Ishikawa (cell line): ENCODE measurements at regions not wholly inside any gene's neighbourhood (a gene's known extent, or its start where the extent isn't known, plus 50 kb on each side); places are given as distances from the start of the nearest gene placed in this dataset.

Experiments
- CEBPB ChIP-seq: IDR thresholded peaks from 2 replicates; pipeline ENCODE4 v1.6.1; 2012
- CREB1 ChIP-seq: IDR thresholded peaks from 2 replicates; pipeline ENCODE4 v1.6.1; 2012; ENCODE audit warnings: low read depth
- EGR1 ChIP-seq: IDR thresholded peaks from 2 replicates; pipeline ENCODE4 v1.6.1; 2012
- EP300 ChIP-seq: IDR thresholded peaks from 2 replicates; pipeline ENCODE4 v1.6.1; 2012; ENCODE audit warnings: borderline replicate concordance
- FOXM1 ChIP-seq: IDR thresholded peaks from 2 replicates; pipeline ENCODE4 v1.6.1; 2012; ENCODE audit warnings: low read depth, borderline replicate concordance
- MAX ChIP-seq: IDR thresholded peaks from 2 replicates; pipeline ENCODE4 v1.6.1; 2012
- NFIC ChIP-seq: IDR thresholded peaks from 2 replicates; pipeline ENCODE4 v1.6.1; 2012
- RAD21 ChIP-seq: IDR thresholded peaks from 2 replicates; pipeline ENCODE4 v1.6.1; 2012; ENCODE audit warnings: low read depth
- TAF1 ChIP-seq: IDR thresholded peaks from 2 replicates; pipeline ENCODE4 v1.6.1; 2012; ENCODE audit warnings: low read depth, mild to moderate bottlenecking
- TCF12 ChIP-seq: IDR thresholded peaks from 2 replicates; pipeline ENCODE4 v1.6.1; 2012; ENCODE audit warnings: low read depth
- TEAD4 ChIP-seq: IDR thresholded peaks from 2 replicates; pipeline ENCODE4 v1.6.1; 2012
- YY1 ChIP-seq: IDR thresholded peaks from 2 replicates; pipeline ENCODE4 v1.6.1; 2012; ENCODE audit warnings: low read depth
- ZBTB7A ChIP-seq: IDR thresholded peaks from 2 replicates; pipeline ENCODE4 v1.6.1; 2012; ENCODE audit warnings: low read depth
- TF ChIP-seq, protein P1 (sequence below): IDR thresholded peaks from 2 replicates; pipeline ENCODE4 v1.6.1; 2012; ENCODE audit warnings: low read depth, mild to moderate bottlenecking
- TF ChIP-seq, protein P2 (sequence below): IDR thresholded peaks from 2 replicates; pipeline ENCODE4 v1.6.1; 2012

DNA sequence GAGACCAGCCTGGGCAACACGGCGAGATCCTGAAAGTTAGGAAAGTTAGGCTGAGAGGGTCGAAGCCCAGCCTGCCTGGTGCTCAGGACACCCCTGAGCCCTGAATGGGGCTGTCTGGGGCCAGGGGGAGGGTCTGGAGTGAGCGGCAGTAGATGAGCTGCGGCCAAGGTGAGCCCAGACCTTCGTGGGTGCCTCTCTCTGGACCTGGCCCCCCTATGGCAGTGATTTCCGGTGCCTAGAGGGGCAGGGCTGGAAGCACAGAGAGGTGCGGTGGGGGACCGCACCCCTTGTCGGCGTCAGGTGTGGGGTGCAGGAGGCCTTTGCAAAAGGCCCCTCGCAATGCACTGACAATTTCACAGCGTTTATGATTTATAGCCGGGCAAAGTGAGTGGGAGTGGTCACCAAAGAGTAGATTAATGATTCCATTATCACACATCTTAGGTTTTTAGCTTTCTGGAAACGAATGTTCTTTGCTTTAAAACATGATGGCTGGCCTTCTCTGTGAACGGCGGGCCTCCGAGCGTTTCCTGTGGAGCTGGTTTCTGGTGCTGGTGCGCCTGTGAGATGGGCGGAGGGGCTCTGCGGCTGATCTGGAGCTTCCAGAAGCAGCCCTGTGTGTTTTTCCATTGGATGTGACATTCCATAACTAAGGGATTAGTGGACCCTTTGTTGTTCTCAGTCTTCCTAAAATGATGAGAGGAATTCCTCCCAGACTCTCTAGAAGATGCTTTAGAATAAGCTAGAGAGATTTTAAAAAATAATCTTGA, 171.0 kb upstream of the ZNF32 start:
- TF ChIP-seq EGR1 (no peak), FOXM1 (no peak), YY1 (no peak), NFIC (no peak), EP300 (no peak), MAX (no peak), RAD21 (no peak), CEBPB (no peak), TCF12 (no peak), TEAD4 (no peak)
- TF ChIP-seq, protein P1, sequence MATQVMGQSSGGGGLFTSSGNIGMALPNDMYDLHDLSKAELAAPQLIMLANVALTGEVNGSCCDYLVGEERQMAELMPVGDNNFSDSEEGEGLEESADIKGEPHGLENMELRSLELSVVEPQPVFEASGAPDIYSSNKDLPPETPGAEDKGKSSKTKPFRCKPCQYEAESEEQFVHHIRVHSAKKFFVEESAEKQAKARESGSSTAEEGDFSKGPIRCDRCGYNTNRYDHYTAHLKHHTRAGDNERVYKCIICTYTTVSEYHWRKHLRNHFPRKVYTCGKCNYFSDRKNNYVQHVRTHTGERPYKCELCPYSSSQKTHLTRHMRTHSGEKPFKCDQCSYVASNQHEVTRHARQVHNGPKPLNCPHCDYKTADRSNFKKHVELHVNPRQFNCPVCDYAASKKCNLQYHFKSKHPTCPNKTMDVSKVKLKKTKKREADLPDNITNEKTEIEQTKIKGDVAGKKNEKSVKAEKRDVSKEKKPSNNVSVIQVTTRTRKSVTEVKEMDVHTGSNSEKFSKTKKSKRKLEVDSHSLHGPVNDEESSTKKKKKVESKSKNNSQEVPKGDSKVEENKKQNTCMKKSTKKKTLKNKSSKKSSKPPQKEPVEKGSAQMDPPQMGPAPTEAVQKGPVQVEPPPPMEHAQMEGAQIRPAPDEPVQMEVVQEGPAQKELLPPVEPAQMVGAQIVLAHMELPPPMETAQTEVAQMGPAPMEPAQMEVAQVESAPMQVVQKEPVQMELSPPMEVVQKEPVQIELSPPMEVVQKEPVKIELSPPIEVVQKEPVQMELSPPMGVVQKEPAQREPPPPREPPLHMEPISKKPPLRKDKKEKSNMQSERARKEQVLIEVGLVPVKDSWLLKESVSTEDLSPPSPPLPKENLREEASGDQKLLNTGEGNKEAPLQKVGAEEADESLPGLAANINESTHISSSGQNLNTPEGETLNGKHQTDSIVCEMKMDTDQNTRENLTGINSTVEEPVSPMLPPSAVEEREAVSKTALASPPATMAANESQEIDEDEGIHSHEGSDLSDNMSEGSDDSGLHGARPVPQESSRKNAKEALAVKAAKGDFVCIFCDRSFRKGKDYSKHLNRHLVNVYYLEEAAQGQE, result no peak
- TF ChIP-seq, protein P2, sequence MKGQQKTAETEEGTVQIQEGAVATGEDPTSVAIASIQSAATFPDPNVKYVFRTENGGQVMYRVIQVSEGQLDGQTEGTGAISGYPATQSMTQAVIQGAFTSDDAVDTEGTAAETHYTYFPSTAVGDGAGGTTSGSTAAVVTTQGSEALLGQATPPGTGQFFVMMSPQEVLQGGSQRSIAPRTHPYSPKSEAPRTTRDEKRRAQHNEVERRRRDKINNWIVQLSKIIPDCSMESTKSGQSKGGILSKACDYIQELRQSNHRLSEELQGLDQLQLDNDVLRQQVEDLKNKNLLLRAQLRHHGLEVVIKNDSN, result no peak

- TF ChIP-seq MAX (no peak), TAF1 (no peak), TCF12 (no peak)
These were observed 170.0 kb upstream of the ZNF32 start for GRCh38 chr10:43818687-43819086.

- TF ChIP-seq TAF1 (no peak), TEAD4 (no peak)
These were observed 168.7 kb upstream of the ZNF32 start for GRCh38 chr10:43817368-43817767.

DNA sequence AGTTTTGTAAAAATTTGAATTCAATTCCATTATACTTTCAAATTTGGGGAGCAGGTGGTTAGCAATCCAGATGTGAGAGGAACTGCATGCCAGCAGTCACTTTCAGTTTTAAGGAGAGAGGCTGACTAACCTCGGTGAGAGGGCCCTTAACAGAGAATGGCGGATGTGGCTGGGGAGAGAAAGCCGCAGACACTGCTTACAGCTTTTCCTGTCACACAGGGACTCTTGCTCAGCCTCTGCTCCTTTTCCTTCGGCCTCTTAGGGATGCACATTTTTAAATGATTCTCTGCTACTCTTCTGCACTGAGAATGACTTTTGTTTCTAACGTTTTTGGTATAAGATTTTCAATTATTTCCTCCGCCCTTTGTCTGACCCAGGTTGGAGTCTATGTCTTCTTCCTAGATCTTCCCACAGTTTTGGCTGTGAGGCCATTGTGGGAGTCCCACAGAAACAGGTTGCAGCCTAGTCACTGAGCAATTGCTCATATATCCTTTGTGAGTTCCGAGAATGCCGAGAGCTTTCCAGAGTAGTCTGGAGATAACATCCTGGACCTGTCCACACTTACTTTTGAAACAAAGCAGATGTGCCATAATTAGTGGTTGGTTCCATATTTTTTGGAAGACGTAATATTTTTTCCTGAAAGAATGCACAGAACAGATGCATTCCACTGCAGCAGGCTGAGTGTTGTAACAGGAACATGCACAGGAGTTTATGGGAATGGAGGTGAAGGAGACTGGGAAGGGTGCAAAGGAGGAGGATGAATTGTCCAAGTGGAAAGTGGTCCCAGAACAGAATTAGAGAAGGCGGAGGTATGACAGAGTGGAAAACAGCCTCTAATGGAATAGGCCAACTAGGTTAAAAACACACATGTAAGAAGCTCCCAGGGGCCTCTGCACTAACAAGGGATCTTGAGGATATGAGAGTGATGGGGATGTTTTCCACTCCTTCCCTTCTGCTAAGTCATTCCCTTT, 168.0 kb upstream of the ZNF32 start:
- TF ChIP-seq, protein P1, result no peak
- no peak for TF ChIP-seq TCF12
- no peak for TF ChIP-seq YY1
- TF ChIP-seq EP300, result no peak
- TF ChIP-seq CREB1, result no peak
- TF ChIP-seq MAX, result no peak
- no peak for TF ChIP-seq FOXM1
- TF ChIP-seq TEAD4, result no peak
- TF ChIP-seq EGR1, result no peak
- TF ChIP-seq TAF1, result no peak
- TF ChIP-seq RAD21, result no peak
- TF ChIP-seq NFIC, result no peak
- TF ChIP-seq, protein P2, result no peak
- no peak for TF ChIP-seq CEBPB
- TF ChIP-seq ZBTB7A, result no peak

- no peak for TF ChIP-seq TAF1
- TF ChIP-seq YY1, result no peak
- no peak for TF ChIP-seq FOXM1
- TF ChIP-seq NFIC, result no peak
- no peak for TF ChIP-seq RAD21
- TF ChIP-seq CREB1, result no peak
- TF ChIP-seq, protein P2, result no peak
These were observed 166.7 kb upstream of the ZNF32 start for GRCh38 chr10:43815181-43815885.
